Bronchial epithelial cell (primary cell): ENCODE measurements at regions not wholly inside any gene's neighbourhood (a gene's known extent, or its start where the extent isn't known, plus 50 kb on each side); places are given as distances from the start of the nearest gene placed in this dataset.
A peak's percentile ranks its signal among the peaks of the same experiment; 100 is the strongest.

Source experiments
- DNase-seq: peaks from one replicate; pipeline ENCODE4 v3.0.0-alpha.2; 2010; ENCODE audit warnings: low read depth
- FAIRE-seq: peaks from 2 replicates; lab custom pipeline; 2011; peaks lifted over from hg19 to GRCh38; lab: Jason Lieb, UNC
- H3K27me3 ChIP-seq: 2 replicates; pipeline ENCODE4 v1.5.1; 2011; ENCODE audit warnings: low read length; ENCODE audit not compliant: control insufficient read depth, insufficient read depth
- H3K36me3 ChIP-seq: 2 replicates; pipeline ENCODE4 v1.5.1; 2011; ENCODE audit warnings: low read length; ENCODE audit not compliant: control insufficient read depth, insufficient read depth
- H3K4me3 ChIP-seq: 2 replicates; pipeline ENCODE4 v1.5.1; 2011; ENCODE audit warnings: mild to moderate bottlenecking, low read depth, low read length, control low read depth
- CTCF ChIP-seq: IDR thresholded peaks from 2 replicates; pipeline ENCODE4 v1.5.1; 2011; ENCODE audit warnings: mild to moderate bottlenecking, moderate library complexity, low read length, control low read depth, inconsistent platforms; ENCODE audit not compliant: insufficient read depth, severe bottlenecking

- Histone ChIP-seq H3K4me3 (no peak overlapping the region), H3K36me3 (no peaks in the 10 kb centered on the region), H3K27me3 (no peaks in the 10 kb centered on the region)
- FAIRE-seq: no peak
- no peak for TF ChIP-seq CTCF
- no peak for DNase-seq
Observed at GRCh38 chr2:2547451-2547850, 216.4 kb upstream of the MYT1L start.

- H3K27me3 ChIP-seq: no peaks in the 10 kb centered on the region
- H3K36me3 ChIP-seq: no peaks in the 10 kb centered on the region
- H3K4me3 ChIP-seq: no peak overlapping the region
- FAIRE-seq (peak; percentile 80), DNase-seq (no peak)
- no peak for TF ChIP-seq CTCF
Observed at GRCh38 chr2:2546046-2546445, 215.0 kb upstream of the MYT1L start.

GRCh38 chr2:2542966-2543611, 212.0 kb upstream of the MYT1L start:
- Histone ChIP-seq H3K4me3 (no peak overlapping the region), H3K36me3 (no peaks in the 10 kb centered on the region), H3K27me3 (no peaks in the 10 kb centered on the region)
- no peak for TF ChIP-seq CTCF
- no peak for DNase-seq
- FAIRE-seq: no peak

GRCh38 chr2:2542316-2542715, 211.2 kb upstream of the MYT1L start:
- Histone ChIP-seq H3K36me3 (no peaks in the 10 kb centered on the region), H3K4me3 (no peak overlapping the region), H3K27me3 (no peaks in the 10 kb centered on the region)
- DNase-seq (no peak), FAIRE-seq (no peak)
- TF ChIP-seq CTCF: no peak

- DNase-seq (no peak), FAIRE-seq (no peak)
- no peak for TF ChIP-seq CTCF
- Histone ChIP-seq H3K4me3 (no peak overlapping the region), H3K36me3 (no peaks in the 10 kb centered on the region), H3K27me3 (no peaks in the 10 kb centered on the region)
Observed at GRCh38 chr2:2540406-2540805, 209.3 kb upstream of the MYT1L start.
